ENCODE measurements at regions not wholly inside any gene's neighbourhood (a gene's known extent, or its start where the extent isn't known, plus 50 kb on each side); places are given as distances from the start of the nearest gene placed in this dataset.
"Not testable (repeated sequence)": the region's sequence is repeated elsewhere in the genome, so short reads cannot be mapped to it uniquely, and the experiment has no call there.

DNA sequence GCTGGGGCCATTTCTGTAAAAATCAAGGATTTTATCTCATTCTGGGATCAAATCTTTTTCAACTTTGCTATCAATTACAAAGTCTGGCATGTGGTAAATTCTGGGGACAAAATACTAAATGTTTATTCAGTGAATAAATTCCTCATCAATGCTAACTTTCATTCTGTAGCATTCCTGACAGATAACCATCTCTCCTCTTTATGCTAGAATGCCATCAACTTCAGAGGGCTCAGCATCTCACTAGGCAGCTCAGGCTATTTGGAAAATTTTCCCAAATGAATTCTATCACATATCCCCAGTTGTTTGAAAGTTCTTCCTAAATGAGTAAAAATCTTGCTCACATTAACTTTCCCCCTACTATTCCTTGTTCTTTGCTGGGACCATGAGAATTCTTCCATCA lies 163.0 kb upstream of the DAB1 start:
- Histone ChIP-seq H3K9me3 (ENCODE audit: control insufficient read depth, low read length) (no peaks in the 10 kb centered on the region), H3K36me3 (ENCODE audit: control insufficient read depth, insufficient read depth, low read length) (no peaks in the 10 kb centered on the region), H3K4me3 (ENCODE audit: low read depth, low read length) (no peak overlapping the region), H3K27me3 (ENCODE audit: control insufficient read depth, insufficient read depth, low read length) (no peaks in the 10 kb centered on the region), H3K4me2 (ENCODE audit: low read length) (no peak overlapping the region), H2AFZ (no peak overlapping the region), H3K4me1 (no peaks in the 10 kb centered on the region), H3K79me2 (no peaks in the 10 kb centered on the region), H3K9ac (no peak overlapping the region), H3K27ac (no peak overlapping the region)
- no peak for TF ChIP-seq CTCF (IDR thresholded peaks at IDR 0.05)

DNA sequence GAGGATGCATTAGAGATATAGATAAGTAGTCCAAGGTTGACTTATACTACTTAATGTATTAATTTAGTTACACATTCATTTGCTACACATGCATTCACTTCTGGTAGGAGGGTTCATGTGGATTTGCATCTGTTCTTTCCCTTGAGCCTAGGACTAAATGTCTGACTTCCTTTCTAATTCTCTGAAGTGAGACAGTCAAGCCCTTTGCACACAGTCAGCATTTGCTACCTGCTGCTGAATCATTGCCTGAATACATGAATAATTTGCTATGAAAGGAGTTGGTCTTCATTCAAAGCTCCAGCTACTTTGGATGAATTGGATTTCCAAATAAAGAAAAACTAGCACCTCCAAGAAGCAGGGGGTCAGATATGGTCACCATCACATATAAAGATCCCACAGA lies 154.8 kb upstream of the DAB1 start:
- Histone ChIP-seq H3K4me2 (ENCODE audit: low read length) (no peak overlapping the region), H3K27ac (no peak overlapping the region), H3K4me3 (ENCODE audit: low read depth, low read length) (no peak overlapping the region), H3K79me2 (no peaks in the 10 kb centered on the region), H3K9me3 (ENCODE audit: control insufficient read depth, low read length) (no peaks in the 10 kb centered on the region), H3K4me1 (no peaks in the 10 kb centered on the region), H2AFZ (no peak overlapping the region), H3K27me3 (ENCODE audit: control insufficient read depth, insufficient read depth, low read length) (no peaks in the 10 kb centered on the region), H3K9ac (no peak overlapping the region), H3K36me3 (ENCODE audit: control insufficient read depth, insufficient read depth, low read length) (no peaks in the 10 kb centered on the region)
- TF ChIP-seq CTCF (IDR thresholded peaks at IDR 0.05) = no peak

- H3K27ac ChIP-seq = no peak overlapping the region
- H3K9me3 ChIP-seq (ENCODE audit: control insufficient read depth, low read length) = no peaks in the 10 kb centered on the region
- no peak overlapping the region for H3K9ac ChIP-seq
- H3K4me3 ChIP-seq (ENCODE audit: low read depth, low read length) = no peak overlapping the region
- H3K4me1 ChIP-seq = no peaks in the 10 kb centered on the region
- H3K36me3 ChIP-seq (ENCODE audit: control insufficient read depth, insufficient read depth, low read length) = no peaks in the 10 kb centered on the region
- H2AFZ ChIP-seq = no peak overlapping the region
- H3K27me3 ChIP-seq (ENCODE audit: control insufficient read depth, insufficient read depth, low read length) = no peaks in the 10 kb centered on the region
- H3K4me2 ChIP-seq (ENCODE audit: low read length) = no peak overlapping the region
- no peaks in the 10 kb centered on the region for H3K79me2 ChIP-seq
- TF ChIP-seq CTCF (IDR thresholded peaks at IDR 0.05) = no peak
These were observed 154.2 kb upstream of the DAB1 start for GRCh38 chr1:57578099-57578498.

DNA sequence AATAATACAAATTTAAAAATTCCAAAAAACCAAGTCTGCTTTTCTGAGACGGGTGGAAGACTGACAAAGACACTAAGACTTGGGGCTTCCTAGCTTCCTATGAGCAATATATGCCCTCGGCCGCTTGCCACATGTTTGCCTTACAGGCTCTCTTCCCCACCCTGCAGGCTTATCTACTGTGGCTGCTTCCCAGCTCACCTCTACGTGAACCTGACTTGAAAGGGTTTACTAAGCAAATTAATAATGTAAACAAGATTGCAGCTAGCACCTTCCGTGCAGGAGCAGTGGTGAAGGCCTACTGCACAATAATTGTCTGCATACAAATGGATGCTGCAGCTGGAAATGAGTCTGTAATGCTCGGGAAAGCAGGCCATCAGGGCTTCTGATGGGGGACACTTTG lies 152.9 kb upstream of the DAB1 start:
- Histone ChIP-seq H3K4me2 (ENCODE audit: low read length) (no peak overlapping the region), H3K9me3 (ENCODE audit: control insufficient read depth, low read length) (no peaks in the 10 kb centered on the region), H3K27me3 (ENCODE audit: control insufficient read depth, insufficient read depth, low read length) (no peaks in the 10 kb centered on the region), H3K27ac (no peak overlapping the region), H3K4me1 (no peaks in the 10 kb centered on the region), H3K79me2 (no peaks in the 10 kb centered on the region), H3K36me3 (ENCODE audit: control insufficient read depth, insufficient read depth, low read length) (no peaks in the 10 kb centered on the region), H3K9ac (no peak overlapping the region), H3K4me3 (ENCODE audit: low read depth, low read length) (no peak overlapping the region), H2AFZ (no peak overlapping the region)
- TF ChIP-seq CTCF (IDR thresholded peaks at IDR 0.05) = no peak

DNA sequence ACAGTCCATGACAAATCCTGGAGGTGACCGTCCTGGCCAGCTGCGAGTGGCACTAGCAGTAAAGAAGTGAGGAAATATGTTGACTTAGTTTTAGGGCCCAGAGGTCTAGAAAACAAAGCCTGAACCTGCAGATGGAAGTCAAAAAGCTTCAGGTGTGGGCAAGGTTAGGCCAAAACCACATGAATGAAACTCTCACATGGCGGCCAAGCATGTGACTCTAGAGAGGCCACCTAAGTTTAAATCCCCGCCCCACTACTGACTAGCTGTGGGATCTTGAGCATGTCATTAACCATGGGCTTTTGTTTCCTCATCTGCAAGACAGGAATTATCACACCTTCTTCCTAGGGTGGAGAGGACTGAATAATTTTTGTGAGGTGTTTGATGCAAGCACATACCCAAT lies 148.2 kb upstream of the DAB1 start:
- no peak overlapping the region for H3K9ac ChIP-seq
- H3K9me3 ChIP-seq (ENCODE audit: control insufficient read depth, low read length) = no peaks in the 10 kb centered on the region
- no peaks in the 10 kb centered on the region for H3K36me3 ChIP-seq (ENCODE audit: control insufficient read depth, insufficient read depth, low read length)
- no peaks in the 10 kb centered on the region for H3K27me3 ChIP-seq (ENCODE audit: control insufficient read depth, insufficient read depth, low read length)
- H2AFZ ChIP-seq = no peak overlapping the region
- H3K79me2 ChIP-seq = no peaks in the 10 kb centered on the region
- H3K4me2 ChIP-seq (ENCODE audit: low read length) = no peak overlapping the region
- H3K4me1 ChIP-seq = no peaks in the 10 kb centered on the region
- TF ChIP-seq CTCF (IDR thresholded peaks at IDR 0.05) = no peak
- no peak overlapping the region for H3K4me3 ChIP-seq (ENCODE audit: low read depth, low read length)
- no peak overlapping the region for H3K27ac ChIP-seq

DNA sequence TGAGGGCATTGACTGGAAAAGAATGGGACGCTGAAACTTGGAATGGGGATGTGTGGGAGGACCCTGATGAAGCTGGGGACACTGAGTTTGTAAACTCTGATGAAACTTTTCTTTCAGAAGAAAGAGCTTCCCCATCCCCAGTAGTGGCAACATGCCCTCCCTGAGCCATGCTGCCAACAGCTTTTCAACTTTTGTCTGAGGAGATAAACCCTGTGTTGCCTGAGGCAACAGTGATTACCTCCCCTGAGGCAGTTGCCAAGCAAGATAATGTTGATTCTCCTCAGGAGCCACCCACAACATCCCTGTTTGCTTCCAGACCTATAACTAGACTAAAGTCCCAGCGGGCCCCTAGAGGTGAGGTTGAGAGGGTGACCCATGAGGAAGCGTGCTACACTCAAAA lies 134.2 kb upstream of the DAB1 start:
- not testable (repeated sequence) for H2AFZ ChIP-seq; H3K9ac ChIP-seq; H3K4me2 ChIP-seq (ENCODE audit: low read length); H3K4me1 ChIP-seq; H3K36me3 ChIP-seq (ENCODE audit: control insufficient read depth, insufficient read depth, low read length); H3K9me3 ChIP-seq (ENCODE audit: control insufficient read depth, low read length); H3K27me3 ChIP-seq (ENCODE audit: control insufficient read depth, insufficient read depth, low read length); H3K4me3 ChIP-seq (ENCODE audit: low read depth, low read length); H3K27ac ChIP-seq; H3K79me2 ChIP-seq

Data from parathyroid adenoma (tissue), 2 donors.